Fibroblast of lung (primary cell): ENCODE measurements at regions not wholly inside any gene's neighbourhood (a gene's known extent, or its start where the extent isn't known, plus 50 kb on each side); places are given as distances from the start of the nearest gene placed in this dataset.

Source experiments
- EZH2 ChIP-seq: IDR thresholded peaks from 2 replicates; pipeline ENCODE4 v1.5.1; 2012; ENCODE audit warnings: low read length, control low read depth, mild to moderate bottlenecking; ENCODE audit errors: missing control alignments
- TF ChIP-seq, protein P1 (sequence below), 2 donors: IDR thresholded peaks in 1 of 2; conservative IDR thresholded peaks in 1 of 2; 1 replicate in 1 of 2; 2 replicates in 1 of 2; pipeline ENCODE4 v1.5.1; 2011 to 2012; ENCODE audit warnings: low read length in 2 of 2, control low read depth in 1 of 2, inconsistent platforms in 1 of 2, low read depth in 1 of 2, mild to moderate bottlenecking in 1 of 2

DNA sequence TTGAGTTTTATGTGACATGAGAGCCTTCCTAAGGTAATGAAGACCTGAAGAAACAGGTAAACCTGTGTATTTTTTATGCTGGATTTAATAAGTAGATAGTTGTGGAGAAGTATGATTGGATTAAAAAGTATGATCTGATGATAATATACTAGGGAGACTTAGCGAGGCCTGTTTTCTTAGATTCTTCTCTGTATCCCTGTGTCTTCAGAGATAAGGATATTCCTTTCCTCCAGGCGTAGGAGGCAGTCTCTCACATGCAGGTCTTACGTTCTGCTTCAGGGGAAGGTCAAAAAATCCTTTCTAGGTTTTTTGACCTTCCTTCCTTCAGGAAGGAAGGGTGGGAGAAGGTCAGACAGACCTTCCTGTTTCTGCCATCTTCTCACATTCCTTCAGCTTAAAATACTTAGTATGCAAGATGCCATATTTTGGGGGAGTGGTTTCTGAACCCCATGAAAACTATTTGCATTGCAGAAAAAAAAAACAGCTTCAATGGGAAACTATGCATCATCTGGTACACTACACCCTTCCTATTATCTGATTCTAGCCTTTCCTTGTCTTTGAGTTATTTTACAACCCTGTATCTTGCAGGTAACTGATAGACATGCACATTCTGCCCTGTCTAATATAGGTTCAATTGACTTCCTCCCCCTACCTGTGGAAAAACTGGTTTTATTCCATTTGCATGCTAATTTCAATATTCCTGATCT lies 57.3 kb upstream of the ZNF608 start:
- TF ChIP-seq, protein P1, sequence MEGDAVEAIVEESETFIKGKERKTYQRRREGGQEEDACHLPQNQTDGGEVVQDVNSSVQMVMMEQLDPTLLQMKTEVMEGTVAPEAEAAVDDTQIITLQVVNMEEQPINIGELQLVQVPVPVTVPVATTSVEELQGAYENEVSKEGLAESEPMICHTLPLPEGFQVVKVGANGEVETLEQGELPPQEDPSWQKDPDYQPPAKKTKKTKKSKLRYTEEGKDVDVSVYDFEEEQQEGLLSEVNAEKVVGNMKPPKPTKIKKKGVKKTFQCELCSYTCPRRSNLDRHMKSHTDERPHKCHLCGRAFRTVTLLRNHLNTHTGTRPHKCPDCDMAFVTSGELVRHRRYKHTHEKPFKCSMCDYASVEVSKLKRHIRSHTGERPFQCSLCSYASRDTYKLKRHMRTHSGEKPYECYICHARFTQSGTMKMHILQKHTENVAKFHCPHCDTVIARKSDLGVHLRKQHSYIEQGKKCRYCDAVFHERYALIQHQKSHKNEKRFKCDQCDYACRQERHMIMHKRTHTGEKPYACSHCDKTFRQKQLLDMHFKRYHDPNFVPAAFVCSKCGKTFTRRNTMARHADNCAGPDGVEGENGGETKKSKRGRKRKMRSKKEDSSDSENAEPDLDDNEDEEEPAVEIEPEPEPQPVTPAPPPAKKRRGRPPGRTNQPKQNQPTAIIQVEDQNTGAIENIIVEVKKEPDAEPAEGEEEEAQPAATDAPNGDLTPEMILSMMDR (conservative IDR thresholded peaks at IDR 0.05 in 1 of 2, IDR thresholded peaks at IDR 0.05 in 1 of 2; ENCODE audit: low read depth in 1 of 2, low read length in 2 of 2), result no peak
- TF ChIP-seq EZH2, result no peak
